GM21515 (cell line): ENCODE measurements at regions not wholly inside any gene's neighbourhood (a gene's known extent, or its start where the extent isn't known, plus 50 kb on each side); places are given as distances from the start of the nearest gene placed in this dataset.
"Not testable (repeated sequence)": the region's sequence is repeated elsewhere in the genome, so short reads cannot be mapped to it uniquely, and the experiment has no call there.

Experiments used
- ATAC-seq: cut with Tn5 transposase; IDR thresholded peaks from one replicate; pipeline ENCODE4 v1.9.1; 2021; ENCODE audit not compliant: unreplicated experiment

GRCh38 chr7:55743454-55743717, 119.2 kb downstream of the SEPTIN14 start:
- ATAC-seq = not testable (repeated sequence)

DNA sequence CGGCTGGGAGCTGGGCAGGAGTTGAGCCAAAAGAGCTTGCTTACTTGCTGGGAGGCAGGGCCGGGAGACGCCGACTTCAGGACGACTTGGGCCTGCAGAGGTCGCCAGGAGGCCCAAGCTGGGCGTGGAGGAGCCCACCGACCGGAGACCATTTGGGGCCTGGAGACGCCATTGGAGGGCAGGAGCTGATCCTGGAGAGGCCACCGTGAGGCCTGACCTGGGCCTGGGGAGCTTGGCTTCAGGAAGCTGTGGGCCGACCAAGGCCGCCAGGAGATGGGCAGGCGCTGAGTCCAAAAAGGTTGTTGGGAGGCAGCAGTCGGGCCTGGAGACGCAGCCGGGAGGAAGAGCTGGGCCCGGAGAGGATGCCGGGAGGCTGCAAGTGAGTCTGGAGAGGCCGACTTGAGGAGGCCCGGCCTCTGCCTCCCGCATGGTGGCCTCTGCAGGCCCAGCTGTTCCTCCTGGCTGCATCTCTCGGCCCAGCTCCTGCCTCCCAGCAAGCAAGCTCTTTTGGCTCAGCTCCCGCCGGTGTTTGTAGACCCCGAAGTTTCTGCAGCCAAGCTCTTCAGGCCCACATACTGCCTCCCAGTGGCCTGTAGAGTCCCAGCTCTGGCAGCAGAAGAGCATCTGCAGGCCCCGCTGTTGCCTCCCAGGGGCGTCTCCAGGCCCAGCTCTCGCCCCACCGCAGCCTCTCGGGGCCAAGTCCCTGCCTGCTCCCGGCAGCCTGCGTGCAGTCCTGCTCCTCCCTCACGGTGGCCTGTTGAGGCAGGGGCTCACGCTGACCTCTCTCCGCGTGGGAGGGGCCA, 119.7 kb downstream of the SEPTIN14 start:
- not testable (repeated sequence) for ATAC-seq

DNA sequence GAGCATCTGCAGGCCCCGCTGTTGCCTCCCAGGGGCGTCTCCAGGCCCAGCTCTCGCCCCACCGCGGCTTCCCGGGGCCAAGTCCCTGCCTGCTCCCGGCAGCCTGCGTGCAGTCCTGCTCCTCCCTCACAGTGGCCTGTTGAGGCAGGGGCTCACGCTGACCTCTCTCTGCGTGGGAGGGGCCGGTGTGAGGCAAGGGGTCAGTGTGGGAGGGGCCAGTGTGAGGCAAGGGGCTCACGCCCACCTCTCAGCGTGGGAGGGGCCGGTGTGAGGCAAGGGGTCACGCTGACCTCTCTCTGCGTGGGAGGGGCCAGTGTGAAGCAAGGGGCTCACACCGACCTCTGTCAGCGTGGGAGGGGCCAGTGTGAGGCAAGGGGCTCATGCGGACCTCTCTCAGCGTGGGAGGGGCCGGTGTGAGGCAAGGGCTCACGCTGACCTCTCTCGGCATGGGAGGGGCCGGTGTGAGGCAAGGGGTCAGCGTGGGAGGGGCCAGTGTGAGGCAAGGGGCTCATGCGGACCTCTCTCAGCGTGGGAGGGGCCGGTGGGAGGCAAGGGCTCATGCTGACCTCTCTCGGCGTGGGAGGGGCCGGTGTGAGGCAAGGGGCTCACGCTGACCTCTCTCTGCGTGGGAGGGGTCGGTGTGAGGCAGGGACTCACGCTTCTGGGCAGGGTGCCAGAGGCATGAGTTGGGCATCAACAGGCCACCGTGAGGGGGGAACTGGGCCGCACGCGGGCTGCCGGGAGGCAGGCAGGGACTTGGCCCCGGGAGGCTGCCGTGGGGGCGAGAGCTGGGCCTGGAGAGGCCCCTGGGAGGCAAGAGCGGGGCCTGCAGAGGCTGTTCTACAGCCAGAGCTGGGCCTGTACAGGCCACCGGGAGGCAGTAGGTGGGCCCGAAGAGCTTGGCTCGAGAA, 120.6 kb downstream of the SEPTIN14 start:
- ATAC-seq = not testable (repeated sequence)

DNA sequence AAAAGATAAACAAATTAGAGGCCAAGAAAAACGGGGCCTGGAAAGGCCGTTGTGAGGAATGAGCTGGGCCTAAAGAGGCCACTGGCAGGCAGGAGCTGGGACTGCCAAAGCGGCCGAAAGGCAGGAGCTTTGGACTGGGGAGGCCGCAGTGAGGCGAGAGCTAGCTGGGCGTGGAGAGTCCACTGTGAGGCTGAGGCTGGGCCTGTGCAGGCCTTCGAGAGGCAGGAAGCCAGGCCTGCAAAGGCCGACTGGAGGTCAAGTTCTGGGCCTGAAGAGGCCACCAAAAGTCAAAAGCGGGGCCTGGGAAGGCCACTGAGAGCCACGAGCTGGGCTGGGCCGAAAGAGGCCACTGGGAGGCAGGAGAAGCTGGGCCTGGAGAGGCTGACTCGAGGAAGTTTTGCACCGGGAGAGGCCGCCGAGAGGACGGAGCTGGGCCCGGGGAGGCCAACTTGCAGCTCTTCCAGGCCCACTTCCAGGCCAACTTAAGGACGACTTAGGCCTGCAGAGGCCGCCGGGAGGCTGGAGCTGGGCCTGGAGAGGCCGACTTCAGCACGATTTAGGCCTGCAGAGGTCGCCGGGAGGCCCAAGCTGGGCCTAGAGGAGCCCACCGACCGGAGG, 121.8 kb downstream of the SEPTIN14 start:
- not testable (repeated sequence) for ATAC-seq

- ATAC-seq = not testable (repeated sequence)
Measured at GRCh38 chr7:55740053-55740452, 122.5 kb downstream of the SEPTIN14 start.

- ATAC-seq = not testable (repeated sequence)
Measured at GRCh38 chr7:55736641-55737221, 125.8 kb downstream of the SEPTIN14 start.

GRCh38 chr7:55733241-55734140, 129.1 kb downstream of the SEPTIN14 start:
- ATAC-seq = no peak

DNA sequence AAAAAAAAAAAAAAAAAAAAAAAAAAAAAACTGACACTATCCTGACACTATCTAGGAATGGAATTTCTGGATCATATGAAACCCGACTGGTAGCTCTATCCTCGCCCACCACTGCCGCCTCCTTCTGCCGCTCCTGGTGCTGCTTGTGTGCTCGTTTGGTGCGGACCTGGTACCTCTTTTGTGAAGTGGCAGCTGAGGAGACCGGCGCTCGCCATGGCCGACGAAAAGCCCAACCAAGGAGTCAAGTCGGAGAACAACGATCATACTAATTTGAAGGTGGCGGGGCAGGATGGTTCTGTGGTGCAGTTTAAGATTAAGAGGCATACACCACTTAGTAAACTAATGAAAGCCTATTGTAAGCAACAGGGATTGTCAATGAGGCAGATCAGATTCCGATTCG, 130.6 kb downstream of the SEPTIN14 start:
- ATAC-seq = no peak

GRCh38 chr7:55730197-55730596, 132.4 kb downstream of the SEPTIN14 start:
- ATAC-seq = no peak

DNA sequence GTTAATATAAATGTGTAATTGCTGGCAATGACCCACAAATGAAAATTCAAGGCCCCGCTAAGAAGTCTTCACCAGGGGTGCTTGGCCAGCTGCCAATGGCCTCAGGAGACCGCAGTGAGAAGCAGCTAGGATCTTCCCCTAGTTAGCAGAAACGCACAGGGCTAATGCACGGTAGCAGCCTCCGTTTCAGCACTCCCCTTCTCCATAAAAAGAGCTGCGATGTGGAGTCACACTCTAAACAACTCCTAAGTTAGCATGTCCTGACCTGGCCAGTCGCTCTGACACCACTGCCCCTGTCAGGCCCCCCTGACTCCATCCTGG, 139.0 kb downstream of the SEPTIN14 start:
- no peak for ATAC-seq

- ATAC-seq = peak; percentile 94
Measured at GRCh38 chr7:55722874-55723620, 139.5 kb downstream of the SEPTIN14 start.

GRCh38 chr7:55721004-55721403, 141.5 kb downstream of the SEPTIN14 start:
- not testable (repeated sequence) for ATAC-seq

GRCh38 chr7:55715247-55715867, 143.1 kb upstream of the VOPP1 start:
- not testable (repeated sequence) for ATAC-seq

DNA sequence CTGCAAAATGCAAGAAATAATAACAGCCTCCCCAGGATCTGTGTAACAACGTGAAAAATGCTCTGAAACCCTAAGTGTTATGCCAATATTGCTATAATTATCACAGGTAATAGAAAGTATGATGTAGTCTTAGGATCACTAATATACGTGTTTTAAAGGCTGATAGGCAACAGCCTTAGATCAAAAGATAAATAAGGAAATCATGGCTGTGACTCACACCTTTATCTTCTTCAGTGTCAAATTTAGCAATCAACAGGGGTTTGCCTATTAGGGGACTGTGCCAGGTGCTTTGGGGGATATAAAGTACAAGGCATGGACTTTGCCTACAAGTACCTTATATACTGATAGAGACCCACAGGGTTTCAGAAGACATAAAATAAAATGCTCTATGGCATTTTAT, 142.1 kb upstream of the VOPP1 start:
- not testable (repeated sequence) for ATAC-seq

DNA sequence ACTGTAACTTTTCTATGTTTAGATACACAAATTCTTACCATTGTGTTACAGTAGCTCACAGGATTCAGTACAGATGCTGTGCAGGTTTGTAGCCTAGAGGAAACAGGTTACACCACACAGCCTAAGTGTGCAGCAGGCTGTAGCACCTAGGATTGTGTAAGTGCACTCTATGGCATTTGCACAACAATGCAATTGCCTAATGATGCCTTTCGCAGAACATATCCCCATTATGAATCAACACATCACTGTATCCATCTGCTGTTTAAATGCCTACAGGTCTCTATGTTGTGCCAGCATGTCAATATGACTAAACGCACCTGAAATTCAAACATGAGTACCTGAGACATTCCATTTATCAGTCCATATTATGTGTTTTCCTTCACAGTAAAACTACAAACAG, 138.0 kb upstream of the VOPP1 start:
- not testable (repeated sequence) for ATAC-seq

DNA sequence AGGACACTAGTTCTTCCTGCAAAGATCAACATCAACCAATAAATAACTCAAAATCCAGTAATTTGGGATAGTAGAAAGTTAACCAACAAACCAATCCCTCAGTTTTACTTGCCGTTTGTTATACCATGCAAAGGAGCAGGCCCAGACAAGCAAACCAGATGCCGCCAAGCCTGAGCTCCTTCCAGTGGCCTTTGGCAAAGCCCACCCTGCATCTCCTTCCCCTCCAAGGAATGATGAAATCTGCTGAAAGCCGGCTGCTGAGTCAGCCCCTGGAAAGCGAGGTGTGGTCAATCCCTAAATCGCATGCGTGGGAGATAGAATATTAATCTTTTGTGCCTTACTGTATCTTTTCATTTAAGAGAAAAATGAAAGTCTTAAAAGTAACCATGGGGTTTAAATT, 135.7 kb upstream of the VOPP1 start:
- ATAC-seq = not testable (repeated sequence)

GRCh38 chr7:55707410-55707809, 135.1 kb upstream of the VOPP1 start:
- ATAC-seq = not testable (repeated sequence)

GRCh38 chr7:55706451-55707195, 134.3 kb upstream of the VOPP1 start:
- ATAC-seq = not testable (repeated sequence)
